HepG2 (cell line): ENCODE measurements at regions not wholly inside any gene's neighbourhood (a gene's known extent, or its start where the extent isn't known, plus 50 kb on each side); places are given as distances from the start of the nearest gene placed in this dataset.

Experiments
- ARID4A ChIP-seq: sonication (generic); formaldehyde crosslinking; IDR thresholded peaks from 2 replicates; pipeline ENCODE4 v1.5.0; 2020; ENCODE audit warnings: mild to moderate bottlenecking, missing genetic modification reagents, borderline replicate concordance
- FOXC1 ChIP-seq: sonication (generic); formaldehyde crosslinking; IDR thresholded peaks from 2 replicates; pipeline ENCODE4 v1.8.0; 2022; ENCODE audit warnings: mild to moderate bottlenecking, missing genetic modification reagents, borderline replicate concordance
- KLF16 ChIP-seq, 2 experiments: sonication (generic) in 1 of 2; formaldehyde crosslinking in 1 of 2; IDR thresholded peaks; 2 replicates each; pipeline versions ENCODE4 v1.6.1 to v1.8.0; 2016 to 2023; ENCODE audit warnings: missing genetic modification reagents in 2 of 2, missing compliant biosample characterization in 1 of 2
- MAF1 ChIP-seq: sonication (generic); formaldehyde crosslinking; IDR thresholded peaks from 2 replicates; pipeline ENCODE4 v1.5.0; 2020; ENCODE audit warnings: missing genetic modification reagents, borderline replicate concordance
- NFE2L2 ChIP-seq: fragments of 150-350 bp; IDR thresholded peaks from 2 replicates; pipeline ENCODE4 v1.6.1; 2014; ENCODE audit warnings: low read length
- NFIB ChIP-seq: sonication (generic); formaldehyde crosslinking; IDR thresholded peaks from 2 replicates; pipeline ENCODE4 v1.9.0; 2021; ENCODE audit warnings: missing genetic modification reagents, mild to moderate bottlenecking, borderline replicate concordance
- PAX8 ChIP-seq: sonication (generic); formaldehyde crosslinking; IDR thresholded peaks from 2 replicates; pipeline ENCODE4 v1.8.0; 2022; ENCODE audit warnings: mild to moderate bottlenecking, missing genetic modification reagents, borderline replicate concordance
- PHF20 ChIP-seq: sonication (generic); formaldehyde crosslinking; IDR thresholded peaks from 2 replicates; pipeline ENCODE4 v1.5.0; 2020; ENCODE audit warnings: mild to moderate bottlenecking, missing genetic modification reagents
- PHF8 ChIP-seq: sonication (generic); formaldehyde crosslinking; IDR thresholded peaks from 2 replicates; pipeline ENCODE4 v1.5.0; 2020; ENCODE audit warnings: missing genetic modification reagents
- SALL2 ChIP-seq: sonication (generic); formaldehyde crosslinking; IDR thresholded peaks from 2 replicates; pipeline ENCODE4 v1.8.1; 2023; ENCODE audit warnings: mild to moderate bottlenecking, missing genetic modification reagents, inconsistent platforms
- SOX13 ChIP-seq, 3 experiments: fragments of 450-650 bp in 1 of 3; sonication (generic) in 1 of 3; formaldehyde crosslinking in 1 of 3; IDR thresholded peaks in 2 of 3; conservative IDR thresholded peaks in 1 of 3; 2 replicates each; pipeline versions ENCODE4 v1.5.0 to v1.6.1; 2016 to 2020; ENCODE audit warnings: antibody characterized with exemption in 1 of 3, mild to moderate bottlenecking in 1 of 3, missing compliant biosample characterization in 1 of 3, missing genetic modification reagents in 1 of 3, moderate library complexity in 1 of 3
- TCF12 ChIP-seq, 2 experiments: fragments of 450-650 bp in 1 of 2; sonication (generic) in 1 of 2; formaldehyde crosslinking in 1 of 2; IDR thresholded peaks; 2 replicates each; pipeline versions ENCODE4 v1.6.1 to v1.8.0; 2017 to 2022; ENCODE audit warnings: antibody characterized with exemption in 1 of 2, mild to moderate bottlenecking in 1 of 2, missing genetic modification reagents in 1 of 2, moderate library complexity in 1 of 2
- ZBTB43 ChIP-seq: sonication (generic); formaldehyde crosslinking; conservative IDR thresholded peaks from 2 replicates; pipeline ENCODE4 v1.4.0; 2020; ENCODE audit warnings: missing genetic modification reagents
- ZNF10 ChIP-seq: sonication (generic); formaldehyde crosslinking; IDR thresholded peaks from 2 replicates; pipeline ENCODE4 v1.4.0; 2020; ENCODE audit warnings: mild to moderate bottlenecking, low read depth, missing genetic modification reagents, borderline replicate concordance
- ZNF17 ChIP-seq: sonication (generic); formaldehyde crosslinking; IDR thresholded peaks from 2 replicates; pipeline ENCODE4 v1.5.0; 2020; ENCODE audit warnings: mild to moderate bottlenecking, missing genetic modification reagents
- ZNF24 ChIP-seq: fragments of 450-650 bp; IDR thresholded peaks from 2 replicates; pipeline ENCODE4 v1.6.1; 2017; ENCODE audit warnings: antibody characterized with exemption, mild to moderate bottlenecking
- ZNF30 ChIP-seq: sonication (generic); formaldehyde crosslinking; IDR thresholded peaks from 2 replicates; pipeline ENCODE4 v1.5.0; 2020; ENCODE audit warnings: mild to moderate bottlenecking, missing genetic modification reagents
- ZNF546 ChIP-seq: sonication (generic); formaldehyde crosslinking; conservative IDR thresholded peaks from 2 replicates; pipeline ENCODE4 v1.8.1; 2023; ENCODE audit warnings: mild to moderate bottlenecking, missing genetic modification reagents
- ZNF557 ChIP-seq: sonication (generic); formaldehyde crosslinking; IDR thresholded peaks from 2 replicates; pipeline ENCODE4 v1.4.0; 2020; ENCODE audit warnings: missing genetic modification reagents
- ZNF660 ChIP-seq: sonication (generic); formaldehyde crosslinking; IDR thresholded peaks from 2 replicates; pipeline ENCODE4 v1.5.1; 2020; ENCODE audit warnings: mild to moderate bottlenecking, low read depth, missing genetic modification reagents, borderline replicate concordance
- ZNF670 ChIP-seq: sonication (generic); formaldehyde crosslinking; IDR thresholded peaks from 2 replicates; pipeline ENCODE4 v1.8.0; 2022; ENCODE audit warnings: mild to moderate bottlenecking, missing genetic modification reagents, borderline replicate concordance
- ZNF691 ChIP-seq: sonication (generic); formaldehyde crosslinking; IDR thresholded peaks from 2 replicates; pipeline ENCODE4 v1.4.0; 2020; ENCODE audit warnings: missing genetic modification reagents, low read depth, mild to moderate bottlenecking, borderline replicate concordance
- ZNF761 ChIP-seq: sonication (generic); formaldehyde crosslinking; conservative IDR thresholded peaks from 2 replicates; pipeline ENCODE4 v1.4.0; 2020; ENCODE audit warnings: mild to moderate bottlenecking, missing genetic modification reagents
- ZNF792 ChIP-seq: IDR thresholded peaks from 2 replicates; pipeline ENCODE4 v1.6.1; 2016
- ZNF83 ChIP-seq: sonication (generic); formaldehyde crosslinking; IDR thresholded peaks from 2 replicates; pipeline ENCODE4 v1.4.0; 2020; ENCODE audit warnings: missing genetic modification reagents, mild to moderate bottlenecking, borderline replicate concordance
- ZNF879 ChIP-seq: sonication (generic); formaldehyde crosslinking; IDR thresholded peaks from 2 replicates; pipeline ENCODE4 v1.8.1; 2023; ENCODE audit warnings: missing genetic modification reagents

- TF ChIP-seq ZNF660 (no peak), ZNF546 (CRISPR knock-in tag) (no peak), NFE2L2 (no peak), ZNF691 (CRISPR knock-in tag) (no peak), ZNF557 (no peak), SALL2 (no peak), PAX8 (CRISPR knock-in tag) (no peak), SOX13 (IDR thresholded peaks at IDR 0.05) (no peak), SOX13 (CRISPR knock-in tag; conservative IDR thresholded peaks at IDR 0.05 in 1 of 2, IDR thresholded peaks at IDR 0.05 in 1 of 2) (peak in 1 of 2 experiments; percentile 68; a peak in 2 of 4 replicates), ZNF30 (CRISPR knock-in tag) (no peak), ZNF792 (CRISPR knock-in tag) (peak; percentile 25; the same call in 1 of the 2 replicates), KLF16 (CRISPR knock-in tag; IDR thresholded peaks at IDR 0.05) (0 out of 4 replicates have a peak, but pooled peaks of 1 of the 2 experiments have one; percentile 26), MAF1 (no peak), ARID4A (CRISPR knock-in tag) (no peak), ZNF17 (no peak), ZNF879 (CRISPR knock-in tag) (no peak), PHF20 (CRISPR knock-in tag) (no peak), ZNF83 (CRISPR knock-in tag) (no peak), ZNF670 (CRISPR knock-in tag) (no peak), ZNF10 (CRISPR knock-in tag) (no peak), TCF12 (IDR thresholded peaks at IDR 0.05) (no peak), TCF12 (CRISPR knock-in tag; IDR thresholded peaks at IDR 0.05) (no peak), NFIB (CRISPR knock-in tag) (no peak), ZBTB43 (CRISPR knock-in tag) (no peak), FOXC1 (CRISPR knock-in tag) (no peak), PHF8 (no peak), ZNF761 (no peak), ZNF24 (no peak)
Measured at GRCh38 chr4:104128850-104129213, 365.9 kb downstream of the CXXC4 start (continued).
